GM23338 (cell line): ENCODE measurements at regions not wholly inside any gene's neighbourhood (a gene's known extent, or its start where the extent isn't known, plus 50 kb on each side); places are given as distances from the start of the nearest gene placed in this dataset.

Experiments used
- CREB1 ChIP-seq: fragments of 250-450 bp; sonication (Bioruptor Pico); IDR thresholded peaks from 2 replicates; pipeline ENCODE4 v1.5.0; 2020; ENCODE audit warnings: low read depth, mild to moderate bottlenecking, moderate library complexity
- CTCF ChIP-seq, 2 experiments: fragments of 200-600 bp in 1 of 2; sonication (generic) in 1 of 2; conservative IDR thresholded peaks; 2 replicates each; pipeline versions ENCODE4 v1.5.1 to v1.6.1; 2016 to 2017; ENCODE audit warnings: antibody characterized with exemption in 2 of 2, low read depth in 2 of 2, mild to moderate bottlenecking in 2 of 2, moderate library complexity in 1 of 2
- ETS1 ChIP-seq: IDR thresholded peaks from 2 replicates; pipeline ENCODE4 v1.6.1; 2016; ENCODE audit warnings: antibody characterized with exemption
- EZH2 ChIP-seq: fragments of 200-600 bp; sonication (generic); IDR thresholded peaks from one replicate; pipeline ENCODE4 v1.8.0; 2017; ENCODE audit warnings: antibody characterized with exemption, mild to moderate bottlenecking, low read depth; ENCODE audit not compliant: unreplicated experiment
- EZH2phosphoT487 ChIP-seq: fragments of 200-600 bp; sonication (generic); IDR thresholded peaks from one replicate; pipeline ENCODE4 v1.8.1; 2018; ENCODE audit warnings: antibody characterized with exemption; ENCODE audit not compliant: unreplicated experiment
- JUNB ChIP-seq: IDR thresholded peaks from one replicate; pipeline ENCODE4 v1.6.1; 2016; ENCODE audit warnings: antibody characterized with exemption; ENCODE audit not compliant: unreplicated experiment
- NANOG ChIP-seq: IDR thresholded peaks from 2 replicates; pipeline ENCODE4 v1.6.1; 2016; ENCODE audit warnings: antibody characterized with exemption, borderline replicate concordance
- POLR2AphosphoS5 ChIP-seq: IDR thresholded peaks from 2 replicates; pipeline ENCODE4 v1.6.1; 2016; ENCODE audit warnings: antibody characterized with exemption, low read depth
- REST ChIP-seq: IDR thresholded peaks from one replicate; pipeline ENCODE4 v1.6.1; 2018; ENCODE audit warnings: antibody characterized with exemption; ENCODE audit not compliant: unreplicated experiment
- STAT1 ChIP-seq: IDR thresholded peaks from one replicate; pipeline ENCODE4 v1.6.1; 2016; ENCODE audit warnings: antibody characterized with exemption; ENCODE audit not compliant: unreplicated experiment
- ZNF114 ChIP-seq: fragments of 250-450 bp; sonication (Bioruptor Pico); IDR thresholded peaks from 2 replicates; pipeline ENCODE4 v1.5.0; 2020; ENCODE audit warnings: mild to moderate bottlenecking, moderate library complexity
- ZNF331 ChIP-seq: fragments of 250-450 bp; sonication (Bioruptor Pico); IDR thresholded peaks from 2 replicates; pipeline ENCODE4 v1.5.0; 2020; ENCODE audit warnings: low read depth, mild to moderate bottlenecking, moderate library complexity
- ZNF462 ChIP-seq: fragments of 250-450 bp; sonication (Bioruptor Pico); IDR thresholded peaks from 2 replicates; pipeline ENCODE4 v1.5.0; 2020; ENCODE audit warnings: mild to moderate bottlenecking, moderate library complexity

- TF ChIP-seq EZH2 (no peak), CTCF (conservative IDR thresholded peaks at IDR 0.05; ENCODE audit: low read depth in 2 of 2) (no peak), CREB1 (CRISPR knock-in tag) (no peak), EZH2phosphoT487 (no peak), REST (no peak), ZNF331 (CRISPR knock-in tag) (no peak), POLR2AphosphoS5 (no peak), ETS1 (no peak), JUNB (no peak), ZNF462 (CRISPR knock-in tag) (no peak), ZNF114 (no peak), NANOG (no peak), STAT1 (no peak)
These were observed 264.5 kb downstream of the PREX1 start for GRCh38 chr20:48563191-48563870.
